ENCODE measurements at regions not wholly inside any gene's neighbourhood (a gene's known extent, or its start where the extent isn't known, plus 50 kb on each side); places are given as distances from the start of the nearest gene placed in this dataset.

GRCh38 chr5:159385536-159385935 lies 55.2 kb upstream of the IL12B start:
- DNase-seq (ENCODE audit: low read depth in 2 of 2) = no peak

GRCh38 chr5:159386028-159386711 lies 55.9 kb upstream of the IL12B start:
- DNase-seq (ENCODE audit: low read depth in 2 of 2) = no peak

GRCh38 chr5:159392871-159393270 lies 62.6 kb upstream of the IL12B start:
- no peak for DNase-seq (ENCODE audit: low read depth in 2 of 2)

- DNase-seq (ENCODE audit: low read depth in 2 of 2) = no peak
Observed at GRCh38 chr5:159393854-159394274, 63.6 kb upstream of the IL12B start.

GRCh38 chr5:159395202-159395601 lies 64.9 kb upstream of the IL12B start:
- no peak for DNase-seq (ENCODE audit: low read depth in 2 of 2)

GRCh38 chr5:159398936-159399335 lies 68.6 kb upstream of the IL12B start:
- DNase-seq (ENCODE audit: low read depth in 2 of 2) = no peak

- no peak for DNase-seq (ENCODE audit: low read depth in 2 of 2)
Observed at GRCh38 chr5:159400476-159400875, 70.2 kb upstream of the IL12B start.

GRCh38 chr5:159402311-159402710 lies 72.0 kb upstream of the IL12B start:
- DNase-seq (ENCODE audit: low read depth in 2 of 2) = no peak

GRCh38 chr5:159402856-159403255 lies 72.6 kb upstream of the IL12B start:
- no peak for DNase-seq (ENCODE audit: low read depth in 2 of 2)

- no peak for DNase-seq (ENCODE audit: low read depth in 2 of 2)
Observed at GRCh38 chr5:159403906-159404681, 73.8 kb upstream of the IL12B start.

- DNase-seq (ENCODE audit: low read depth in 2 of 2) = no peak
Observed at GRCh38 chr5:159405611-159406031, 75.3 kb upstream of the IL12B start.

GRCh38 chr5:159406571-159406970 lies 76.3 kb upstream of the IL12B start:
- no peak for DNase-seq (ENCODE audit: low read depth in 2 of 2)

- DNase-seq (ENCODE audit: low read depth in 2 of 2) = no peak
Observed at GRCh38 chr5:159409801-159410200, 79.5 kb upstream of the IL12B start.

GRCh38 chr5:159410480-159410879 lies 80.2 kb upstream of the IL12B start:
- no peak for DNase-seq (ENCODE audit: low read depth in 2 of 2)

GRCh38 chr5:159411115-159411514 lies 80.8 kb upstream of the IL12B start:
- DNase-seq (ENCODE audit: low read depth in 2 of 2) = no peak

GRCh38 chr5:159412284-159413046 lies 82.2 kb upstream of the IL12B start:
- peak; percentile 16 to 43 for DNase-seq (ENCODE audit: low read depth in 2 of 2)

- DNase-seq (ENCODE audit: low read depth in 2 of 2) = no peak
Observed at GRCh38 chr5:159414021-159414420, 83.7 kb upstream of the IL12B start.

- DNase-seq (ENCODE audit: low read depth in 2 of 2) = no peak
Observed at GRCh38 chr5:159415301-159415937, 85.1 kb upstream of the IL12B start.

- no peak for DNase-seq (ENCODE audit: low read depth in 2 of 2)
Observed at GRCh38 chr5:159416438-159416837, 86.2 kb upstream of the IL12B start.

GRCh38 chr5:159417170-159417569 lies 86.9 kb upstream of the IL12B start:
- no peak for DNase-seq (ENCODE audit: low read depth in 2 of 2)

- no peak for DNase-seq (ENCODE audit: low read depth in 2 of 2)
Observed at GRCh38 chr5:159419576-159419975, 89.3 kb upstream of the IL12B start.

- DNase-seq (ENCODE audit: low read depth in 2 of 2) = no peak
Observed at GRCh38 chr5:159420940-159421339, 90.7 kb upstream of the IL12B start.
